Hematopoietic multipotent progenitor cell treated with erythropoietin and hydrocortisone succinate and interleukin-3 and kit ligand, for 17 days (in vitro differentiated cells): ENCODE measurements at regions not wholly inside any gene's neighbourhood (a gene's known extent, or its start where the extent isn't known, plus 50 kb on each side); places are given as distances from the start of the nearest gene placed in this dataset.
A peak's percentile ranks its signal among the peaks of the same experiment; 100 is the strongest.
"Not testable (repeated sequence)": the region's sequence is repeated elsewhere in the genome, so short reads cannot be mapped to it uniquely, and the experiment has no call there.

Experiments
- DNase-seq: peaks from one replicate; pipeline ENCODE4 v3.0.0-alpha.2; 2015; ENCODE audit warnings: low spot score

- not testable (repeated sequence) for DNase-seq
Measured at GRCh38 chr11:14573539-14574057, 53.4 kb upstream of the PSMA1 start.

- DNase-seq = no peak
Measured at GRCh38 chr11:14577292-14577691, 57.1 kb upstream of the PSMA1 start.

- no peak for DNase-seq
Measured at GRCh38 chr11:14577835-14578529, 57.8 kb upstream of the PSMA1 start.

- peak; percentile 19 for DNase-seq
Measured at GRCh38 chr11:14578541-14578956, 58.4 kb upstream of the PSMA1 start.

- no peak for DNase-seq
Measured at GRCh38 chr11:14579646-14580045, 59.5 kb upstream of the PSMA1 start.

- DNase-seq = no peak
Measured at GRCh38 chr11:14582793-14583192, 60.8 kb upstream of the PDE3B start.

- no peak for DNase-seq
Measured at GRCh38 chr11:14583252-14584034, 60.2 kb upstream of the PDE3B start.

- DNase-seq = no peak
Measured at GRCh38 chr11:14584035-14584363, 59.6 kb upstream of the PDE3B start.

GRCh38 chr11:14584595-14584994 lies 59.0 kb upstream of the PDE3B start:
- no peak for DNase-seq

GRCh38 chr11:14585438-14585837 lies 58.2 kb upstream of the PDE3B start:
- no peak for DNase-seq

- DNase-seq = no peak
Measured at GRCh38 chr11:14587258-14587657, 56.3 kb upstream of the PDE3B start.

GRCh38 chr11:14588681-14589080 lies 54.9 kb upstream of the PDE3B start:
- no peak for DNase-seq

- DNase-seq = no peak
Measured at GRCh38 chr11:14589421-14589820, 54.2 kb upstream of the PDE3B start.

- not testable (repeated sequence) for DNase-seq
Measured at GRCh38 chr11:14591046-14591445, 52.6 kb upstream of the PDE3B start.

- no peak for DNase-seq
Measured at GRCh38 chr11:14593671-14594070, 49.9 kb upstream of the PDE3B start.
